CD1c-positive myeloid dendritic cell (primary cell): ENCODE measurements at regions not wholly inside any gene's neighbourhood (a gene's known extent, or its start where the extent isn't known, plus 50 kb on each side); places are given as distances from the start of the nearest gene placed in this dataset.
A peak's percentile ranks its signal among the peaks of the same experiment; 100 is the strongest.
"Not testable (repeated sequence)": the region's sequence is repeated elsewhere in the genome, so short reads cannot be mapped to it uniquely, and the experiment has no call there.

Experiments used
- DNase-seq: peaks from one replicate; pipeline ENCODE4 v3.0.0-alpha.2; 2016; ENCODE audit errors: extremely low spot score

GRCh38 chr22:42217752-42218280 is 52.6 kb downstream of the TCF20 start:
- no peak for DNase-seq

GRCh38 chr22:42217019-42217751 is 53.3 kb downstream of the TCF20 start:
- no peak for DNase-seq

GRCh38 chr22:42214633-42215415 is 55.6 kb downstream of the TCF20 start:
- DNase-seq: no peak

GRCh38 chr22:42208362-42208761 is 62.1 kb downstream of the TCF20 start:
- no peak for DNase-seq

GRCh38 chr22:42207918-42208317 is 62.5 kb downstream of the TCF20 start:
- DNase-seq: no peak

GRCh38 chr22:42203609-42204008 is 66.8 kb downstream of the TCF20 start:
- no peak for DNase-seq

- peak; percentile 38 for DNase-seq
Measured at GRCh38 chr22:42202669-42203068, 67.8 kb downstream of the TCF20 start.

GRCh38 chr22:42202048-42202447 is 68.4 kb downstream of the TCF20 start:
- DNase-seq: peak; percentile 24

GRCh38 chr22:42199025-42199424 is 68.4 kb upstream of the CYP2D6 start:
- DNase-seq: no peak

GRCh38 chr22:42198226-42198625 is 67.6 kb upstream of the CYP2D6 start:
- no peak for DNase-seq

- DNase-seq: no peak
Measured at GRCh38 chr22:42196454-42196853, 65.8 kb upstream of the CYP2D6 start.

GRCh38 chr22:42194953-42195352 is 64.3 kb upstream of the CYP2D6 start:
- no peak for DNase-seq

GRCh38 chr22:42194104-42194851 is 63.7 kb upstream of the CYP2D6 start:
- DNase-seq: no peak

- no peak for DNase-seq
Measured at GRCh38 chr22:42192547-42192946, 61.9 kb upstream of the CYP2D6 start.

- no peak for DNase-seq
Measured at GRCh38 chr22:42190274-42190673, 59.7 kb upstream of the CYP2D6 start.

- DNase-seq: no peak
Measured at GRCh38 chr22:42189761-42190160, 59.2 kb upstream of the CYP2D6 start.

GRCh38 chr22:42188808-42189447 is 58.3 kb upstream of the CYP2D6 start:
- DNase-seq: no peak

- DNase-seq: no peak
Measured at GRCh38 chr22:42187646-42188045, 57.0 kb upstream of the CYP2D6 start.

- no peak for DNase-seq
Measured at GRCh38 chr22:42185915-42186439, 55.4 kb upstream of the CYP2D6 start.

GRCh38 chr22:42184852-42185251 is 54.2 kb upstream of the CYP2D6 start:
- DNase-seq: no peak

GRCh38 chr22:42183461-42184059 is 53.0 kb upstream of the CYP2D6 start:
- not testable (repeated sequence) for DNase-seq
